ENCODE measurements at regions not wholly inside any gene's neighbourhood (a gene's known extent, or its start where the extent isn't known, plus 50 kb on each side); places are given as distances from the start of the nearest gene placed in this dataset.

GRCh38 chr6:95959261-95959660 lies 56.5 kb upstream of the FUT9 start:
- Histone ChIP-seq H3K27me3 (replicated peaks; ENCODE audit: insufficient read depth) (no peaks in the 10 kb centered on the region), H3K27ac (no peak overlapping the region), H3K9me3 (no peaks in the 10 kb centered on the region), H3K4me3 (no peak overlapping the region), H3K4me1 (ENCODE audit: control insufficient read depth in 1 of 2, low read depth in 2 of 2) (no peaks in the 10 kb centered on the region), H3K36me3 (no peaks in the 10 kb centered on the region)
- no peak for DNase-seq (ENCODE audit: low spot score)
- ATAC-seq (ENCODE audit: insufficient number of reproducible peaks, low FRiP score, low read depth) = no peak
- TF ChIP-seq CTCF (IDR thresholded peaks at IDR 0.05) = no peak

Measured in thoracic aorta (tissue), 2 donors.